Tibial nerve (tissue), 4 donors: ENCODE measurements at regions not wholly inside any gene's neighbourhood (a gene's known extent, or its start where the extent isn't known, plus 50 kb on each side); places are given as distances from the start of the nearest gene placed in this dataset.

Experiments
- DNase-seq, 2 donors: peaks; one replicate each; pipeline ENCODE4 v3.0.0-alpha.2; 2019; ENCODE audit warnings: low spot score in 2 of 2
- H3K27ac ChIP-seq, 4 donors: fragments of 200-600 bp; sonication (generic) in 3 of 4; one replicate each; pipeline ENCODE4 v1.5.1; 2017 to 2019; ENCODE audit warnings: mild to moderate bottlenecking in 1 of 4
- H3K27me3 ChIP-seq, 2 donors: fragments of 200-600 bp; sonication (generic) in 1 of 2; one replicate each; pipeline versions ENCODE4 v1.5.1 to v1.6.0; 2017 to 2019
- H3K36me3 ChIP-seq, 3 donors: fragments of 200-600 bp; sonication (generic); one replicate each; pipeline ENCODE4 v1.5.1; 2018 to 2019
- H3K4me1 ChIP-seq, 4 donors: fragments of 200-600 bp; sonication (generic) in 3 of 4; one replicate each; pipeline ENCODE4 v1.5.1; 2017 to 2019
- H3K4me3 ChIP-seq, 4 donors: fragments of 200-600 bp; sonication (generic) in 3 of 4; one replicate each; pipeline ENCODE4 v1.5.1; 2017 to 2019; ENCODE audit warnings: mild to moderate bottlenecking in 1 of 4, moderate library complexity in 1 of 4
- H3K9me3 ChIP-seq, 4 donors: fragments of 200-600 bp; sonication (generic) in 3 of 4; one replicate each; pipeline ENCODE4 v1.5.1; 2017 to 2019
- EP300 ChIP-seq, 2 donors: sonication (generic); formaldehyde crosslinking; IDR thresholded peaks; one replicate each; pipeline ENCODE4 v1.6.1; 2017; ENCODE audit warnings: antibody characterized with exemption in 2 of 2, mild to moderate bottlenecking in 1 of 2
- POLR2A ChIP-seq, 2 donors: fragments of 450-650 bp; IDR thresholded peaks; one replicate each; pipeline ENCODE4 v1.6.1; 2017; ENCODE audit warnings: antibody characterized with exemption in 2 of 2, mild to moderate bottlenecking in 2 of 2, moderate library complexity in 2 of 2
- WGBS, 2 donors: methylation state at CpG; one replicate each; pipeline ENCODE4 v1.1.5; 2018; 5-methylcytosine and 5-hydroxymethylcytosine counted together
- TF ChIP-seq, protein P1 (sequence below), 5 experiments: fragments of 200-600 bp in 3 of 5; fragments of 450-650 bp in 2 of 5; sonication (generic) in 3 of 5; IDR thresholded peaks; one replicate each; pipeline ENCODE4 v1.5.1; 2016 to 2019; ENCODE audit warnings: antibody characterized with exemption in 5 of 5, mild to moderate bottlenecking in 3 of 5, moderate library complexity in 2 of 5

DNA sequence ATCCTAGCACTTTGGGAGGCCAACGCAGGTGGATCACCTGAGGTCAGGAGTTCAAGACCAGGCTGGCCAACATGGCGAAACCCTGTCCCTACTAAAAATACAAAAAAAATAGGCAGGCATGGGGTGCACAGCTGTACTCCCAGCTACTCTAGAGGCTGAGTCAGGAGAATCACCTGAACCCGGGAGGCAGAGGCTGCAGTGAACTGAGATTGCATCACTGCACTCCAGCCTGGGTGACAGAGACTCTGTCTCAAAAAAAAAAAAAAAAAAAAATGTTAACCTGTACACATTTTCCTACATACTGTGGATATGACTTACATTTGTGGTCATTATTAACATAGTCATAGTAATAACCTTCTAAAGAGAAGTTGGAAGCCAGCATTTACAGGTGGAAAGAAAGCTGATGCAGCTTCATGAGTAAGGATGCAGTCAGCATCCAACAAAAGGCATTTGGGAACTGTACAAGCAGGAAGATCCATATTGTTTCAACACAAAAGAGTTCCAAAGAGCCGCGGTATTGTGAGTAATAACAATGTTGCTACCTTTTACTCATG lies 186.2 kb downstream of the GPX5 start:
- 68 to 78% methylated on average over 5 of the region's 5 CpGs for WGBS, 2 donors
- H3K9me3 ChIP-seq = peaks cover 0 to 19% (median 5%) of the 10 kb centered on the region in 4 donors
- TF ChIP-seq POLR2A (IDR thresholded peaks at IDR 0.05) (no peak), EP300 (IDR thresholded peaks at IDR 0.05) (no peak)
- TF ChIP-seq, protein P1, sequence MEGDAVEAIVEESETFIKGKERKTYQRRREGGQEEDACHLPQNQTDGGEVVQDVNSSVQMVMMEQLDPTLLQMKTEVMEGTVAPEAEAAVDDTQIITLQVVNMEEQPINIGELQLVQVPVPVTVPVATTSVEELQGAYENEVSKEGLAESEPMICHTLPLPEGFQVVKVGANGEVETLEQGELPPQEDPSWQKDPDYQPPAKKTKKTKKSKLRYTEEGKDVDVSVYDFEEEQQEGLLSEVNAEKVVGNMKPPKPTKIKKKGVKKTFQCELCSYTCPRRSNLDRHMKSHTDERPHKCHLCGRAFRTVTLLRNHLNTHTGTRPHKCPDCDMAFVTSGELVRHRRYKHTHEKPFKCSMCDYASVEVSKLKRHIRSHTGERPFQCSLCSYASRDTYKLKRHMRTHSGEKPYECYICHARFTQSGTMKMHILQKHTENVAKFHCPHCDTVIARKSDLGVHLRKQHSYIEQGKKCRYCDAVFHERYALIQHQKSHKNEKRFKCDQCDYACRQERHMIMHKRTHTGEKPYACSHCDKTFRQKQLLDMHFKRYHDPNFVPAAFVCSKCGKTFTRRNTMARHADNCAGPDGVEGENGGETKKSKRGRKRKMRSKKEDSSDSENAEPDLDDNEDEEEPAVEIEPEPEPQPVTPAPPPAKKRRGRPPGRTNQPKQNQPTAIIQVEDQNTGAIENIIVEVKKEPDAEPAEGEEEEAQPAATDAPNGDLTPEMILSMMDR (IDR thresholded peaks at IDR 0.05) = no peak
- H3K36me3 ChIP-seq = no peaks in the 10 kb centered on the region
- H3K4me3 ChIP-seq = no peak overlapping the region
- no peak for DNase-seq
- H3K27ac ChIP-seq = no peak overlapping the region
- no peaks in the 10 kb centered on the region for H3K4me1 ChIP-seq
- H3K27me3 ChIP-seq = peaks cover 0 to 10% of the 10 kb centered on the region in 2 donors

DNA sequence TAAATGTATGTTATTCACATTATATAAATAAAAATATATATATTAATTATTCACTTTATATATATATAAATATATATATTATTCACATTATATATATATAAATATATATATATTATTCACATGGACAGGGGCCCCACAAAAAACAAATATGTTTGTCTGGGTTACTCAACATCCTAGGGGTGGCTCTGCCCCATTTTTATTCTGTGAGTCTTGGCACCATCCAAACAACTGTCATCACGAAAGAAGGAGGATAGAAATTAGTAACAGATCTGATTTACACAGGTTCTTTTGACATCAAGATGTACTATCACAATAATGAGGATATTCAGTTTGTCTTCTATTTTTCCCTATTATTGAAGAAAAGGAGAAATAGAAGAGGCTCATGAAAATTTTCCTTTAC lies 187.3 kb downstream of the GPX5 start:
- TF ChIP-seq POLR2A (IDR thresholded peaks at IDR 0.05) = no peak
- no peak for TF ChIP-seq EP300 (IDR thresholded peaks at IDR 0.05)
- TF ChIP-seq, protein P1 (IDR thresholded peaks at IDR 0.05) = no peak
- H3K27me3 ChIP-seq = peaks cover 0 to 10% of the 10 kb centered on the region in 2 donors
- H3K27ac ChIP-seq = no peak overlapping the region
- 73 to 90% methylated on average over 1 of the region's 1 CpG for WGBS, 2 donors
- no peaks in the 10 kb centered on the region for H3K4me1 ChIP-seq
- peaks cover 0 to 8% (median 3%) of the 10 kb centered on the region in 4 donors for H3K9me3 ChIP-seq
- H3K4me3 ChIP-seq = no peak overlapping the region
- DNase-seq = no peak
- no peaks in the 10 kb centered on the region for H3K36me3 ChIP-seq

DNA sequence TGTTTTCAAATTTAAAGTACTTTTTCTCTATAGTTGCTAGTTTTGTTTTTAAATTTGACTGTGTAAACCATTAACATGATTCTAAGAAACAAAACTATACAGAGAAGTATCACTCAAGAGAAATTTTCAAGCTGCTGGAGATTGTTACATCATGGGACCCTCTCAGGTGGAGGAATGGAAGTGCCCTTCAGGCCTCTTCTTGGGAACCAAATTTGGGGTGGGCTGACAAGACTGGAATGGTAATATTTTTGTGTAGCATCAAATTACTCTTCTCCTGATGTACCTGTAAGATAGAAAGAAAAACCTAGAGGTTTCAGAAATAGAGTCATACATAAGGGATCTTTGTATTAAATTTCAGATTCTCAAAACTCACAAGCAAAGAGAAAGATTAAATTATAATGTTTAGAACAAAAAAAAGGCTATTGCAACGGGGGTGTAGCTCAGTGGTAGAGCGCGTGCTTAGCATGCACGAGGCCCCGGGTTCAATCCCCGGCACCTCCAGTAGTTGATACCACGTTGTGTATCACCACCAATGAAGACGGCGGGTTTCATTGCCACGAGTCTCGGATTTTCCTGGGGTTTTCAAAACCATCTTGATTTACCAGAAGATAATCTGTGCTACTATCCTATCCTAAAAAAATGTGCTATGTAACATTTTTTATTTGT lies 193.7 kb downstream of the GPX5 start:
- Histone ChIP-seq H3K4me1 (no peaks in the 10 kb centered on the region), H3K27ac (no peak overlapping the region), H3K36me3 (no peaks in the 10 kb centered on the region), H3K27me3 (peaks cover 0 to 3% of the 10 kb centered on the region in 2 donors), H3K4me3 (no peak overlapping the region), H3K9me3 (no peaks in the 10 kb centered on the region)
- 15 to 17% methylated on average over 11 of the region's 11 CpGs for WGBS, 2 donors
- TF ChIP-seq EP300 (IDR thresholded peaks at IDR 0.05) = no peak
- TF ChIP-seq, protein P1 (IDR thresholded peaks at IDR 0.05) = no peak
- no peak for TF ChIP-seq POLR2A (IDR thresholded peaks at IDR 0.05)
- DNase-seq = no peak

DNA sequence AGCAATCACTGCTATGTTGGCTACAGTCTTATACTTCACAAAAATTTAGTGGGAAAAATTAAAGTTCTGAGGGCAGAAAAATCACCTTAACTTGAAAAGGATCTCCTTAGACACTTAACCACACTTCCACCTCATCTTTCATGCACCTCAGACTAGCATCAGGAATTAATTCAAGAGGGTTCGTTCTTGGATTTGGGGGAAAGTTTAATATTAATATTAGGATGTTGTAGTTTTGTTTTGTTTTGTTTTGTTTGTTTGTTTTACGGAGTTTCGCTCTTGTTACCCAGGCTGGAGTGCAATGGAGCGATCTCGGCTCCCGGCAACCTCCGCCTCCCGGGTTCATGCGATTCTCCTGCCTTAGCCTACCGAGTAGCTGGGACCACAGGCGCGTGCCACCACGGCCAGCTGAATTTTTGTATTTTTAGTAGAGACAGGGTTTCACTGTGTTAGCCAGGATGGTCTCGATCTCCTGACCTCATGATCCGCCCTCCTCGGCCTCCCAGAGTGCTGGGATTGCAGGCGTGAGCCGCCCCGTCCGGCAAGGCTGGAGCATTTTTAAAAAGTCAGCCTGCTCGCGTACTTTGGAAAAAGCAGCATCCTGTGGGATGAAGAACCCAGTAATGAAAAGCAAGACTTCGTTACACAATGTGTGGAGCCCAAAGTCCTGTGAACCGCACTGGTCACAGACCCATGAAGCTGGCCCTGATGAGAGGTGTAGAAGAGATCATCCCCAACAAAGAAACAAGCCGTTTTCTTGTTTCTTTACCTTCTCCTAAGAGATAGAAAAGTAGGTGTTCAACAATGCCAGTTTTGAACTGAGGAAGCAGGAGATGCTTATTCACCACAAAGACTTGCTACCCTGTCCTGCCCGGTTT lies 194.9 kb downstream of the GPX5 start:
- Histone ChIP-seq H3K4me1 (no peaks in the 10 kb centered on the region), H3K27ac (no peak overlapping the region), H3K36me3 (no peaks in the 10 kb centered on the region), H3K4me3 (no peak overlapping the region), H3K9me3 (no peaks in the 10 kb centered on the region), H3K27me3 (peaks cover 0 to 6% of the 10 kb centered on the region in 2 donors)
- WGBS, 2 donors = 67 to 76% methylated on average over 26 of the region's 26 CpGs
- TF ChIP-seq POLR2A (IDR thresholded peaks at IDR 0.05) (no peak), EP300 (IDR thresholded peaks at IDR 0.05) (no peak)
- TF ChIP-seq, protein P1 (IDR thresholded peaks at IDR 0.05) = no peak
- no peak for DNase-seq

DNA sequence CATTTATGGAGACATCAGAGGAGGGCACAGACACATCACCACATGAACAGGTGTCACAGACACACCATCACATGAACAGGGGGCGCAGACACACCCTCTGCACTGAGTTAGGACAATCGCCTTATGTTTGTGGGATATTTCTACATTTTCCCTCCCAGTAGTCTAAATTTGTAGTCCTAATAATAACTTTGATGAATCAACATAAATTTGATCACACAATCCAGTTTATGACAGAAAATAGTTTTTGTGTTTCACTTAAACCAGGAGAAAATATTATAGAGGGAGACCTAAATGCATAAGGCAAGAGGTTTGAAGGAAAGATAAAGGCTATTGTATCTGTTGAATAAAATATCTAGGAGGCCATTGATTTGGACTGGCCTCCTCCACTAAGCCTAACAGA lies 195.7 kb downstream of the GPX5 start:
- H3K27ac ChIP-seq = no peak overlapping the region
- no peaks in the 10 kb centered on the region for H3K9me3 ChIP-seq
- H3K27me3 ChIP-seq = peaks cover 0 to 6% of the 10 kb centered on the region in 2 donors
- TF ChIP-seq POLR2A (IDR thresholded peaks at IDR 0.05) = no peak
- TF ChIP-seq, protein P1 (IDR thresholded peaks at IDR 0.05) = no peak
- no peak for TF ChIP-seq EP300 (IDR thresholded peaks at IDR 0.05)
- H3K4me1 ChIP-seq = no peaks in the 10 kb centered on the region
- 76 to 84% methylated on average over 2 of the region's 2 CpGs for WGBS, 2 donors
- no peak overlapping the region for H3K4me3 ChIP-seq
- no peaks in the 10 kb centered on the region for H3K36me3 ChIP-seq
- no peak for DNase-seq
